Hepatocyte (in vitro differentiated cells): ENCODE measurements at regions not wholly inside any gene's neighbourhood (a gene's known extent, or its start where the extent isn't known, plus 50 kb on each side); places are given as distances from the start of the nearest gene placed in this dataset.

Experiments used
- CTCF ChIP-seq: fragments of 200-600 bp; sonication (generic); IDR thresholded peaks from 2 replicates; pipeline ENCODE4 v1.5.1; 2016; ENCODE audit warnings: antibody characterized with exemption, mild to moderate bottlenecking; ENCODE audit not compliant: poor library complexity
- EZH2 ChIP-seq: fragments of 200-600 bp; sonication (generic); IDR thresholded peaks from 2 replicates; pipeline ENCODE4 v1.6.1; 2016; ENCODE audit warnings: antibody characterized with exemption, mild to moderate bottlenecking, borderline replicate concordance
- EZH2phosphoT487 ChIP-seq: fragments of 200-600 bp; sonication (generic); IDR thresholded peaks from one replicate; pipeline ENCODE4 v1.6.1; 2018; ENCODE audit warnings: antibody characterized with exemption, mild to moderate bottlenecking, low read depth, moderate library complexity; ENCODE audit not compliant: unreplicated experiment, severe bottlenecking

- TF ChIP-seq CTCF (no peak), EZH2 (no peak), EZH2phosphoT487 (no peak)
These were observed 83.6 kb downstream of the IER5 start for GRCh38 chr1:181172082-181172481.
